Right lobe of liver (tissue), 4 donors: ENCODE measurements at regions not wholly inside any gene's neighbourhood (a gene's known extent, or its start where the extent isn't known, plus 50 kb on each side); places are given as distances from the start of the nearest gene placed in this dataset.

ENCODE experiments used
- CTCF ChIP-seq, 4 donors: fragments of 200-600 bp in 3 of 4; fragments of 450-650 bp in 1 of 4; IDR thresholded peaks; one replicate each; pipeline versions ENCODE4 v1.5.1 to v1.8.0; 2016 to 2022; ENCODE audit warnings: antibody characterized with exemption in 4 of 4, mild to moderate bottlenecking in 2 of 4
- POLR2A ChIP-seq: fragments of 450-650 bp; IDR thresholded peaks from one replicate; pipeline ENCODE4 v1.6.1; 2017; ENCODE audit warnings: antibody characterized with exemption, mild to moderate bottlenecking
- donor health status: DM: no; HTN: no; CAD: no.
- donor health status: DM: no; HTN: no; CAD: no.
- donor health status: DM: no; HTN: yes; CAD: no.

GRCh38 chr12:58142991-58143390 is 201.6 kb downstream of the ATP23 start:
- TF ChIP-seq CTCF (IDR thresholded peaks at IDR 0.05), result no peak
- no peak for TF ChIP-seq POLR2A
